ENCODE measurements at regions not wholly inside any gene's neighbourhood (a gene's known extent, or its start where the extent isn't known, plus 50 kb on each side); places are given as distances from the start of the nearest gene placed in this dataset.
"Not testable (repeated sequence)": the region's sequence is repeated elsewhere in the genome, so short reads cannot be mapped to it uniquely, and the experiment has no call there.

DNA sequence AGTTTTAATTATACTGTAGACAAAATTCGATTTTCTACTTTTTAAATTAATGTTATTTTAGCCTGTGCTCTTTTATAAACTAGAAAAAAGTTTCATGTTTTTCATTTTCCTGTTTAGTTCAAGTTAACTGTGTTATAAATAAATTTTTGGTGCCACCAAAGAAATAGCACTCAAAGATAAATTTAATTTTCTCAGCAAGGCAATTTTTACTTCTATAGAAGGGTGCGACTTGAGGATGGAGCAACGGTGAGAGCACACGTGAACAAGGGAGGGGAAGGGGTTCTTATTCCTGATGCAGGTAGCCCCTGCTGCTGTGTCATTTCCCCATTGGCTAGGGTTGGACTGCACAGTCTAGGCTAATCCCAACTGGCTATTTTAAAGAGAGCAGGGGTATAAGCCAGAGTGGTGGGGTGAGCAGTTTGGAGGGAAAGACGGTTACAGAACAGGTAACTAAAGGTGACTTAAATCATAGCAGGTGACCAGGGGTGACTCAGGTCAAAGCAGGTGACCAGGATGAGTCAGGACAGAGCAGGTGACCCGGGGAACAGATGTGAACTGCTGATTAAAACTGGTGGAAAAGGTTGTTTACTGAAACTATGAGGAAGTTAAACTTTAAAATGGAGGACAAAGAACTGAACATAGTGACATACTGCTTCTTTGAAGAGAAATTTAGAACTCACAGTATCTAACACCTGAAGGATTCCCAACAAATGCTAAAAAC lies 104.6 kb upstream of the GPBP1 start:
- no peak for DNase-seq

DNA sequence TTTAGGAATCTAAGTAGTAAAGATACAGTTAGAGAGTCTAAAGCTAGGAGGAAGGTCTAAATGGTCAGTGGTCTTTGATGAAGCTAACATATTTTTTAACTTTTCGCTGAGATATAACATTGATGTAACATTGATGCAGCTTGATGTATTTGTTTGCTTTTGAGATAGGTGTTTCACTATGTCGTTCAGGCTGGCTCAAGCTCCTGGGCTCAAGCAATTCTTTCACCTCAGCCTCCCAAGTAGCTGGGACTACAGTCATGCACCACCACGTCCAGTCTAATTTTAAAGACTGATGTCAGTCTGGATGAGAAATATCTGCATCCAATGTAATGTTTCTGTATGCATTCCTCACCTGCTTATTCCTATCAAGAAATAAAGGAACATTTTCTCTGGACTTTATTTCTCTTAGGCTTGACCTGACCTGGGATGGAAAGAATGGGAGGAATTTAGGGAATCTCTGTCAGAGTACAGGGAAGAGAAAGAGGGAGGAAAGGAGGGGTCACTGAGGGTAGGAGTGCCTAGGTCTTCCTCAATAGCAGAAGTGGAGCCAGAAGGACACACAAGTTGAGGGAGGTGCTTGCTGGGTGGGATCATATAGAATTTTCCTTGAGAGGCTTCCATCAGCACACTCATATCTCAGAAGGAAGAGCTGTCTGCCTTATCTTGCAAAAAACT lies 101.5 kb upstream of the GPBP1 start:
- no peak for DNase-seq

- DNase-seq: no peak
Observed at GRCh38 chr5:57082441-57083067, 91.3 kb upstream of the GPBP1 start.

- no peak for DNase-seq
Observed at GRCh38 chr5:57085306-57086081, 88.4 kb upstream of the GPBP1 start.

GRCh38 chr5:57087947-57088346 lies 85.9 kb upstream of the GPBP1 start:
- DNase-seq: not testable (repeated sequence)

- no peak for DNase-seq
Observed at GRCh38 chr5:57094753-57095683, 78.8 kb upstream of the GPBP1 start.

GRCh38 chr5:57097526-57097925 lies 76.3 kb upstream of the GPBP1 start:
- no peak for DNase-seq

GRCh38 chr5:57102189-57102904 lies 71.5 kb upstream of the GPBP1 start:
- DNase-seq: no peak

DNA sequence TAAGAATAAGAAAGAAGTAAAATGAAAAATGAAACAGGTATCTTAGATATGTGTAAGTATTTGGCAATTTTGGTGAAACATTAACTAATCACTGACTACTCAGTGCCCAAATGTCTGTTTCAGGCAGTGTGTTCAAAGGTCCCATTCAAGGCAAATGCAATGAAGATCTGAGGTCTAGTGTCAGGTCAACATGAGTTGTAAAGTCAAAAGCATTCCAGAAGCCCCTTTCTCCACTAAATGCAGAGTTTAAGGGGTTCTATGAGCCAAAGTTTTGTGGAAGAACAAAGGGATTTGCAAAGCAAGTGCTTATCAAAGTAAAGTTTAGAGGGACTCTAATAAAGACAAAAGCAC lies 71.0 kb upstream of the GPBP1 start:
- DNase-seq: no peak

DNA sequence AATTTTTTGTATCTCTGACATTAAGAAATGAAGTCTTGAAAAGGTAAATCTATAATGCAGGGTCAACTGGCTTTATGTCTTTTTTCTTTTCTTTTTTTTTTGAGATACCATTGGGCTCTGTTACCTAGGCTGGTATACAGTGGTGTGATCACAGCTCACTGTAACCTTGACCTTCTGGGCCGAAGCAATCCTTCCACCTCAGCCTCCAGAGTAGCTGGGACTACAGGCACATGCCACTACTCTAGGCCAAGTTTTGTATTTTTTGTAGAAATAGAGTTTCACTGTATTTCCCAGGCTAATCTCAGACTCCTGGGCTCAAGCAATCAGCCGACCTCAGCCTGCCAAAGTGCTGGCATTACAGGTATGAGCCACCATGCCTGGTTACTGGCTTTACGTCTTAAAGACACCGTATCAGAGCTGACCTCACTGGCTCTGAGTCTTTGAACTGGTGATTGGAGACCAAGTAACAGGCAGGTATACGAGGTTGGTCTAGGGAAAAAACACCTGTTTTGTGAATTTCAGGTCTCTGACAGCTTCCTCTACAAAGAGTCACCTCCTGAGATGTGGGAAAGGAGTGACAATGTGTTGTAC lies 70.4 kb upstream of the GPBP1 start:
- DNase-seq: no peak

- DNase-seq: no peak
Observed at GRCh38 chr5:57106661-57107060, 67.2 kb upstream of the GPBP1 start.

- DNase-seq: no peak
Observed at GRCh38 chr5:57111993-57112392, 61.9 kb upstream of the GPBP1 start.

DNA sequence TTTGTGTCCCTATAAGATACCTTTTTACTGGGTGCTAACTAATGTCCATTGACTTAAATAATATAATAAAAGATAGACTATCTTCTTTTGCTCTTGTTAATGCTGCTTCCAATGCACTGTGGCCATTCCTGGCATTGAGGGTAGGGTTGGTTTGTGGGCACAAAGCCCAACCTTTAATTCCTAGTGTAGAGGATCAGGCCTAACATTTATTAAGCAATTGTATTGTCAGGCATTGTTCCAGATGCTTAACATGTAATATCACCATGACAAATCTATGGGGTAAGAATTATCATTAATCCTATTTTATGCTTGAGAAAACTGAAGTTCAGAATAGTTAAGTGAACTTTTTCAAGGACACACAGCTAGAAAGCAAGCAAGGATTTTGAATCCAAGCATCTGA lies 60.4 kb upstream of the GPBP1 start:
- no peak for DNase-seq

- no peak for DNase-seq
Observed at GRCh38 chr5:57117596-57117995, 56.3 kb upstream of the GPBP1 start.

- no peak for DNase-seq
Observed at GRCh38 chr5:57119031-57119430, 54.8 kb upstream of the GPBP1 start.

GRCh38 chr5:57124014-57124413 lies 49.8 kb upstream of the GPBP1 start:
- DNase-seq: no peak
